GM12875 (cell line): ENCODE measurements at regions not wholly inside any gene's neighbourhood (a gene's known extent, or its start where the extent isn't known, plus 50 kb on each side); places are given as distances from the start of the nearest gene placed in this dataset.

Experiments
- H3K4me3 ChIP-seq: one replicate; pipeline ENCODE4 v1.5.1; 2011; ENCODE audit warnings: low read depth, low read length, control low read depth
- TF ChIP-seq, protein P1 (sequence below): IDR thresholded peaks from 2 replicates; pipeline ENCODE4 v1.5.1; 2011; ENCODE audit warnings: low read depth, mild to moderate bottlenecking, control low read depth, inconsistent platforms, low read length, moderate library complexity, borderline replicate concordance; ENCODE audit not compliant: insufficient read depth

GRCh38 chr17:77772461-77772897 lies 186.0 kb upstream of the TNRC6C start:
- no peak overlapping the region for H3K4me3 ChIP-seq
- TF ChIP-seq, protein P1, sequence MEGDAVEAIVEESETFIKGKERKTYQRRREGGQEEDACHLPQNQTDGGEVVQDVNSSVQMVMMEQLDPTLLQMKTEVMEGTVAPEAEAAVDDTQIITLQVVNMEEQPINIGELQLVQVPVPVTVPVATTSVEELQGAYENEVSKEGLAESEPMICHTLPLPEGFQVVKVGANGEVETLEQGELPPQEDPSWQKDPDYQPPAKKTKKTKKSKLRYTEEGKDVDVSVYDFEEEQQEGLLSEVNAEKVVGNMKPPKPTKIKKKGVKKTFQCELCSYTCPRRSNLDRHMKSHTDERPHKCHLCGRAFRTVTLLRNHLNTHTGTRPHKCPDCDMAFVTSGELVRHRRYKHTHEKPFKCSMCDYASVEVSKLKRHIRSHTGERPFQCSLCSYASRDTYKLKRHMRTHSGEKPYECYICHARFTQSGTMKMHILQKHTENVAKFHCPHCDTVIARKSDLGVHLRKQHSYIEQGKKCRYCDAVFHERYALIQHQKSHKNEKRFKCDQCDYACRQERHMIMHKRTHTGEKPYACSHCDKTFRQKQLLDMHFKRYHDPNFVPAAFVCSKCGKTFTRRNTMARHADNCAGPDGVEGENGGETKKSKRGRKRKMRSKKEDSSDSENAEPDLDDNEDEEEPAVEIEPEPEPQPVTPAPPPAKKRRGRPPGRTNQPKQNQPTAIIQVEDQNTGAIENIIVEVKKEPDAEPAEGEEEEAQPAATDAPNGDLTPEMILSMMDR: peak; percentile 90

DNA sequence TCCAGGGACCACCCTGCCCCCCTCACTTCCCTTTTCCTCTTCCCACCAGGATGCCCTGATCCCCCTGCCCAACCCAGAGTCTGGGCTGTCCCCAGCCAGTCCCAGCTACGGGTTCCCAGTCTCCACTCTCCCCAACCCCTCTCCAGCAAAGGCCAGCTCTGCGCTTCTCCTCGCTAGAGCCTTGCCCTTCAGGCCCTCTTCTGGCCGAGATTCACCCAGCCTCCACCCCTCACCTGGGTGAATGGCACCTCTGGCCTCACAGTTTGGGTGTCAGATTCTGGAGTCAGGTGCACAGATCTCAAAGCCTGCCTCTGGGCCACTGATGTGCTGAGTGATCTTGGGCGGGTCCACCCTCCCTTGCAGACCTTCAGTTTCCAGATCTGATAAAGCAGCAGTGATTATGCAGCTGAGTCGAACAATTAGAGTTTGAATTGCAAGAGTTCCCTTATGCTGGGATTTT lies 185.6 kb upstream of the TNRC6C start:
- TF ChIP-seq, protein P1: no peak
- H3K4me3 ChIP-seq: no peak overlapping the region

- H3K4me3 ChIP-seq: no peak overlapping the region
- TF ChIP-seq, protein P1: no peak
Measured at GRCh38 chr17:77774182-77774581, 184.3 kb upstream of the TNRC6C start.

DNA sequence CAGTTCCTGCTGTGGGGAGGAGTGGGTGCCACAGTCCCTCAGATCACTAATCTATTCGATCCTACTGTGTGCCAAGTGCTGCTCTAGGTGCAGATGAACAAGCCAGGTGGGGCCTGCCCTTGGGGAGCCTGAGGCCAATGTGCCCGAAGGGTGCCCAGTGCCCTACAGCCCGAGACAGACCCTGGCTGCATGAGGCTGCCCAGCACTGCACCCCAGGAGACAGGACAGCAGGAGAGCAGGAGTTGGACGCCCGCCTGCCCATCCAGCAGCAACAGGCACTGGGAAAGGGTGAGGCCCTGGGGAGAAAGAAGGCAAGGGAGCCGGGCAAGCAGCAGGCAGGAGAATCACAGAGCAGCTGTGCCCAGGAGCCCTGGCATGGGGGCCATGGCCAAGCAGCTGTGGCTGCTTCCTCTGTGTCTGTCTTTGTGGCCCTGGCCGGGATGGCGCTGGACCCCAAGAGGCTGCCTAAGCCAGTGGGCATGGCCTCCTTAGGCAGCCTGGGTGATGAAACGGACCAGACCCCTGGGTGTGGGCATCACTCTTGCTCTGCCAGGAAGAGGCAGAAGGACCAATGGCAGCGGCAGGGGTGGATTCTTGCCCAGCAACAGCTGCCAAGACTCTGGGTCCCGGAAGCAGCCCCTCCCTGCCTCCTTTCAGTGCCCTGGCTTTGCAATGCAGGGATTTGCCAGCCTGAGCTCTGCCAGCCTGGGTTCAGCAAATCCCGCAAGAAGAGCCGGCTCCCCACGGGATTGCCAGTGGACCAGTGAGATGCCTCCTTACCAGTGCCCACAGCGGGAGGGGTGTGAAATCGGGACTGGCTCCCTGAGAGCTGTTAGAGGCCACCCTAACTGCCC lies 179.6 kb upstream of the TNRC6C start:
- TF ChIP-seq, protein P1: no peak
- no peak overlapping the region for H3K4me3 ChIP-seq

DNA sequence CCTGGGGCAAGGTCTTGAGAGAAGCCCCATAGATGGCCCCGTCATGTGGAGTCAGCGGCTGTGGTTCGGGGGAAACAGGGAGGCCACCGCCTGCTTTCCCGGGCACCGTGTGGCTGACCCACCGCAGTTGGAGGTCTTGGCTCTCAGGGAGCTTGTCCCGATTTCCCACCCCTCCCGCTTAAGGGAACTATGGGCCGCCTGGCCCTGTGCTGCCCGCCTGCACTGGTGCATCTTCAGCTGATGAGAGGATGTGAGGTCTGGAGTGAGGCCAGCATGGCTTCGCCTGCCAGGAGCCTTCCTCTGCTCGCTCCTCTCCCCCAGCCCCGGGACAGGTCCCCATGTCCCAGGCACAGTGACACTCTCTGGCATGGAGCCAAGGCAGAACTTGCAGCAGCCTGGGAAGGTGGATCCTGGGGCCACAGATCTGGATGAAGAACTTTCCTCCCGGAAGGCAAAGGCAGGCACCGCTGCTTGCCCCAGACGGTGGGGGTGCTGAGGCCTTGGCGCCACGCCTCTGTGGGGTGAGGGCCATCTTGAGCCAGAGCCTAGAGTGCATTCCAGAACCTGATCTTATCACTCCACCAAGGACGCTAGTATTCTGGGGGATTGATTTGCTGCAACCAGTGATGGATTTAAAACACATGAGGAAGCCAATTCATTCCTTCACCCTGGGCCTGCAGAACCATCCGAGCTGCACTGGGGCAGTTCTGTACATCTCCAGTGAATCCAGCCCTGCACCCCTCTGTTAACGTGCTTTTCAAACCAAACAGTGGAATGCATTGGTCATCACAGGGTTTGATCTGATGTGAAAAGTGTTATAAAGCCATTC lies 178.6 kb upstream of the TNRC6C start:
- H3K4me3 ChIP-seq: no peak overlapping the region
- TF ChIP-seq, protein P1: no peak

DNA sequence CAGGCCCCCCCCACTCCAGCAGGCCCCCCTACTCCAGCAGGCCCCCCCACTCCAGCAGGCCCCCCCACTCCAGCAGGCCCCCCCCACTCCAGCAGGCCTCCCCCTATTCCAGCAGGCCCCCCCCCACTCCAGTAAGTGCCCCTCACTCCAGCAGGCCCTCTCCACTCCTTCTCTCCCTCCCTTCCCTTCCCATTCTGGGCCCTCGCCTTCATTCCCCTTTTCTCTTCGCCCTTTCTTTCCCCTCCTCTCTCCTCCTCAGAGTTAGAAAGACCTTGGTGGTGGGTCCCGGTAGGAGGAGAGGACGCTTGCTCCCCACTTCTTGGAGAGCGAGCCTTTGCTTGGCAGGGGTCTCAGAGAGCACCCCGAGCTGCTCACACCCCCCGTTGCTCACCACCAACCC lies 177.0 kb upstream of the TNRC6C start:
- TF ChIP-seq, protein P1: no peak

More for the DNA sequence above, 177.0 kb upstream of the TNRC6C start:
- H3K4me3 ChIP-seq: no peak overlapping the region
